ENCODE measurements at regions not wholly inside any gene's neighbourhood (a gene's known extent, or its start where the extent isn't known, plus 50 kb on each side); places are given as distances from the start of the nearest gene placed in this dataset.

DNA sequence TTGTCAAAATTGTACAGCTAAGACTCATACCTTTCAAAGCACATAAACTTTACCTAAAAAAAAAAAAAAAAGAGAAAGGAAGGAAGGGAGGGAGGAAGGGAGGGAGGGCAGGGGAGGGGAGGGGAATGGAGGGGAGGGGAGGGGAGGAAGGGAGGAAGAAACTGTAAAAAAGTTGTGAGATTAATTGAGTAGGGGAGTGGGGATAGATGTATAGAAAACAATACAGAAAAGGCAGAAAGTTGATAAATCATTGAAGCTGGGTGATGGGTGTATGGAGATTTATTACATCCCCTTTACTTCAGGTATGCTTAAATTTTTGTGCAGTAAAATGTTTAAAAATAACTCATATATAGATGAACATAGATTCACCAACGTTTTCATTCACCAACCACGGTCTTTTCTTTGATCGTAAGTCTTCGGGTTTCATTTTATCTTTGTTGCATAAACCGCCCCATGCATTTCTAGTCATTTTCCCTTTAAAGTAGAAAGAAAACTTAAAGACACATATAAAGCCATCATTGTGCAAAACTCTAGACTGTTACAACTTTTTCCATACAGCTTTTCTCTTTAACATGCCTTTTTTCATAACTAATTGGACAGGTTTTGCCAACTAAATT, 191.2 kb upstream of the KRR1 start:
- CTCF ChIA-PET (ENCODE audit: low intra/inter-chr PET ratio): no interaction called here
- Histone ChIP-seq H4K20me1 (replicated peaks; ENCODE audit: control insufficient read depth, insufficient read depth, low read length) (no peaks in the 10 kb centered on the region), H3K9me3 (replicated peaks; ENCODE audit: control insufficient read depth, insufficient read depth, low read depth, low read length) (no peaks in the 10 kb centered on the region), H3K4me1 (replicated peaks in 1 of 2; ENCODE audit: control insufficient read depth in 2 of 2, insufficient read depth in 2 of 2, low read length in 2 of 2) (peaks cover 3 to 40% of the 10 kb centered on the region in 2 experiments; a peak in 4 of 5 replicates), H3K9ac (ENCODE audit: insufficient read depth in 1 of 2, low read depth in 2 of 2, low read length in 2 of 2) (no peak overlapping the region), H3K79me2 (ENCODE audit: control insufficient read depth, insufficient read depth, low read length) (no peaks in the 10 kb centered on the region), H2AFZ (ENCODE audit: low read depth, low read length) (no peak overlapping the region), H3K4me2 (ENCODE audit: insufficient read depth, low read length) (no peak overlapping the region), H3K27me3 (ENCODE audit: control insufficient read depth in 2 of 2, insufficient read depth in 2 of 2, low read length in 2 of 2) (no peaks in the 10 kb centered on the region), H3K36me3 (ENCODE audit: control insufficient read depth, insufficient read depth, low read length) (no peaks in the 10 kb centered on the region), H3K27ac (ENCODE audit: extremely low read depth, low read depth, low read length) (no peak overlapping the region), H3K4me3 (no peak overlapping the region), H3K9me1 (ENCODE audit: control insufficient read depth, insufficient read depth, low read length) (no peaks in the 10 kb centered on the region)
- intact Hi-C loops (cut with micrococcal nuclease) (loop anchor here (10.0 kb wide), 1 partner anchor 192 kb away; no protein-coding TSS in a partner anchor), in situ Hi-C loops (cut with MboI) (no loop called here)
- ATAC-seq (no peak), FAIRE-seq (no peak), DNase-seq (ENCODE audit: extremely low read depth in 1 of 4, low spot score in 3 of 4) (no peak)
- 29% methylated on average over 5 of the region's 5 CpGs for WGBS (ENCODE audit: insufficient coverage, low coverage, missing lambda C conversion rate)
- TF ChIP-seq PCBP2 (IDR thresholded peaks at IDR 0.05; ENCODE audit: low read depth, low read length, poor library complexity, severe bottlenecking) (peak; percentile 29), HNRNPK (IDR thresholded peaks at IDR 0.05; ENCODE audit: low read depth, low read length, poor library complexity, severe bottlenecking) (peak; percentile 61), CBX5 (IDR thresholded peaks at IDR 0.05; ENCODE audit: borderline replicate concordance, low read depth) (no peak)
- TF ChIP-seq, protein P1, sequence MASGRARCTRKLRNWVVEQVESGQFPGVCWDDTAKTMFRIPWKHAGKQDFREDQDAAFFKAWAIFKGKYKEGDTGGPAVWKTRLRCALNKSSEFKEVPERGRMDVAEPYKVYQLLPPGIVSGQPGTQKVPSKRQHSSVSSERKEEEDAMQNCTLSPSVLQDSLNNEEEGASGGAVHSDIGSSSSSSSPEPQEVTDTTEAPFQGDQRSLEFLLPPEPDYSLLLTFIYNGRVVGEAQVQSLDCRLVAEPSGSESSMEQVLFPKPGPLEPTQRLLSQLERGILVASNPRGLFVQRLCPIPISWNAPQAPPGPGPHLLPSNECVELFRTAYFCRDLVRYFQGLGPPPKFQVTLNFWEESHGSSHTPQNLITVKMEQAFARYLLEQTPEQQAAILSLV (tag; IDR thresholded peaks at IDR 0.05): no peak
- no TSS peak for BruUV-seq (replicated peaks)
- POLR2A ChIA-PET: no interaction called here

DNA sequence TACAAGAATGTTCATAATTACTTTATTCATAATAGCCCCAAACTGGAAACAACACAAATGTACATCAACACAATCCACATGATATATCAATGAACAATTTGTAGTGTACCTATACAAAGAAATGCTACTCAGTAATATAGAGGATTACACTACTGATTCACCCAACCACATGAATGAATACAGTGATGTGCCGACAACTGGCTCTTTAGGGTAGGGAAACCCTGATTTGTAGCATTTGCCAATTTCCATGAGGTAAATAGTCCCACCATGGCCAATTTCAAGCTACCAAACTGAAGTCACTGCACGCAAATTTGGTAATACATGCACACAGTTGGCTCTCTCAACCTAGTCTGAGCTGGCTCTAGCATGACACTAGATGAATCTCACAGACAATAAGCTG, 190.4 kb upstream of the KRR1 start:
- ATAC-seq (no peak), FAIRE-seq (no peak), DNase-seq (ENCODE audit: extremely low read depth in 1 of 4, low spot score in 3 of 4) (no peak)
- 74% methylated on average over 2 of the region's 2 CpGs for WGBS (ENCODE audit: insufficient coverage, low coverage, missing lambda C conversion rate)
- Histone ChIP-seq H4K20me1 (replicated peaks; ENCODE audit: control insufficient read depth, insufficient read depth, low read length) (no peaks in the 10 kb centered on the region), H3K36me3 (ENCODE audit: control insufficient read depth, insufficient read depth, low read length) (no peaks in the 10 kb centered on the region), H3K4me3 (no peak overlapping the region), H3K27me3 (ENCODE audit: control insufficient read depth in 2 of 2, insufficient read depth in 2 of 2, low read length in 2 of 2) (no peaks in the 10 kb centered on the region), H3K9me3 (replicated peaks; ENCODE audit: control insufficient read depth, insufficient read depth, low read depth, low read length) (no peaks in the 10 kb centered on the region), H3K4me2 (ENCODE audit: insufficient read depth, low read length) (no peak overlapping the region), H3K27ac (ENCODE audit: extremely low read depth, low read depth, low read length) (no peak overlapping the region), H3K79me2 (ENCODE audit: control insufficient read depth, insufficient read depth, low read length) (no peaks in the 10 kb centered on the region), H3K9ac (ENCODE audit: insufficient read depth in 1 of 2, low read depth in 2 of 2, low read length in 2 of 2) (no peak overlapping the region), H3K4me1 (replicated peaks in 1 of 2; ENCODE audit: control insufficient read depth in 2 of 2, insufficient read depth in 2 of 2, low read length in 2 of 2) (peaks cover 3 to 36% of the 10 kb centered on the region in 2 experiments; a peak in 4 of 5 replicates), H3K9me1 (ENCODE audit: control insufficient read depth, insufficient read depth, low read length) (no peaks in the 10 kb centered on the region), H2AFZ (ENCODE audit: low read depth, low read length) (no peak overlapping the region)
- TF ChIP-seq, protein P2, sequence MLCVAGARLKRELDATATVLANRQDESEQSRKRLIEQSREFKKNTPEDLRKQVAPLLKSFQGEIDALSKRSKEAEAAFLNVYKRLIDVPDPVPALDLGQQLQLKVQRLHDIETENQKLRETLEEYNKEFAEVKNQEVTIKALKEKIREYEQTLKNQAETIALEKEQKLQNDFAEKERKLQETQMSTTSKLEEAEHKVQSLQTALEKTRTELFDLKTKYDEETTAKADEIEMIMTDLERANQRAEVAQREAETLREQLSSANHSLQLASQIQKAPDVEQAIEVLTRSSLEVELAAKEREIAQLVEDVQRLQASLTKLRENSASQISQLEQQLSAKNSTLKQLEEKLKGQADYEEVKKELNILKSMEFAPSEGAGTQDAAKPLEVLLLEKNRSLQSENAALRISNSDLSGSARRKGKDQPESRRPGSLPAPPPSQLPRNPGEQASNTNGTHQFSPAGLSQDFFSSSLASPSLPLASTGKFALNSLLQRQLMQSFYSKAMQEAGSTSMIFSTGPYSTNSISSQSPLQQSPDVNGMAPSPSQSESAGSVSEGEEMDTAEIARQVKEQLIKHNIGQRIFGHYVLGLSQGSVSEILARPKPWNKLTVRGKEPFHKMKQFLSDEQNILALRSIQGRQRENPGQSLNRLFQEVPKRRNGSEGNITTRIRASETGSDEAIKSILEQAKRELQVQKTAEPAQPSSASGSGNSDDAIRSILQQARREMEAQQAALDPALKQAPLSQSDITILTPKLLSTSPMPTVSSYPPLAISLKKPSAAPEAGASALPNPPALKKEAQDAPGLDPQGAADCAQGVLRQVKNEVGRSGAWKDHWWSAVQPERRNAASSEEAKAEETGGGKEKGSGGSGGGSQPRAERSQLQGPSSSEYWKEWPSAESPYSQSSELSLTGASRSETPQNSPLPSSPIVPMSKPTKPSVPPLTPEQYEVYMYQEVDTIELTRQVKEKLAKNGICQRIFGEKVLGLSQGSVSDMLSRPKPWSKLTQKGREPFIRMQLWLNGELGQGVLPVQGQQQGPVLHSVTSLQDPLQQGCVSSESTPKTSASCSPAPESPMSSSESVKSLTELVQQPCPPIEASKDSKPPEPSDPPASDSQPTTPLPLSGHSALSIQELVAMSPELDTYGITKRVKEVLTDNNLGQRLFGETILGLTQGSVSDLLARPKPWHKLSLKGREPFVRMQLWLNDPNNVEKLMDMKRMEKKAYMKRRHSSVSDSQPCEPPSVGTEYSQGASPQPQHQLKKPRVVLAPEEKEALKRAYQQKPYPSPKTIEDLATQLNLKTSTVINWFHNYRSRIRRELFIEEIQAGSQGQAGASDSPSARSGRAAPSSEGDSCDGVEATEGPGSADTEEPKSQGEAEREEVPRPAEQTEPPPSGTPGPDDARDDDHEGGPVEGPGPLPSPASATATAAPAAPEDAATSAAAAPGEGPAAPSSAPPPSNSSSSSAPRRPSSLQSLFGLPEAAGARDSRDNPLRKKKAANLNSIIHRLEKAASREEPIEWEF (CRISPR knock-in tag; IDR thresholded peaks at IDR 0.05): no peak
- TF ChIP-seq CBX8 (IDR thresholded peaks at IDR 0.05; ENCODE audit: borderline replicate concordance, extremely low read depth, low read depth, low read length, poor library complexity, severe bottlenecking) (no peak), ZNF274 (IDR thresholded peaks at IDR 0.05; ENCODE audit: borderline replicate concordance, low read depth, low read length) (no peak), COPS2 (conservative IDR thresholded peaks at IDR 0.05) (no peak)
- CTCF ChIA-PET (ENCODE audit: low intra/inter-chr PET ratio): no interaction called here
- in situ Hi-C loops (cut with MboI) (no loop called here), intact Hi-C loops (cut with micrococcal nuclease) (loop anchor here (10.0 kb wide), 1 partner anchor 193 kb away; no protein-coding TSS in a partner anchor)
- POLR2A ChIA-PET: no interaction called here
- BruUV-seq (replicated peaks): no TSS peak
